ENCODE measurements at regions not wholly inside any gene's neighbourhood (a gene's known extent, or its start where the extent isn't known, plus 50 kb on each side); places are given as distances from the start of the nearest gene placed in this dataset.

DNA sequence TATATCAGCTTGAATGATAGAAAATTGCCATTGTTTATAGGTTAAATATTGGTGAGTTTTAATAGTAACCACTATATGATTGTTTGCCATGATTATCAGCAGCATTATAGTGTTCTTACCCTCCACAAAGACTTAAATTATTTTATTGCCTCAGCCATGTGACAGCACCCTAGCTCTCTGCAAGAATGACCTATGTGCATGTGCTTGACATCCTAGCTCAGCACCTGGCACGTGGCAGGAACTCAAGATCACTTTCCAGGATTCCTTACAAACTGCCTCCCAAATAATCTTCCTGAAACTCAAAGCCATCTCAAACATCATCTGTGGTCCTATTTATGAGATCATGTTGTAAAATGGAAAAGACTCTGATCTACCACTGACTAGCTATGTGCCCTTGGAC is 68.1 kb upstream of the ANKRD30A start:
- TF ChIP-seq YY1 (IDR thresholded peaks at IDR 0.05; ENCODE audit: low read depth) = no peak
- no peak for TF ChIP-seq REST (IDR thresholded peaks at IDR 0.05; ENCODE audit: low read depth)
- TF ChIP-seq TCF12 (IDR thresholded peaks at IDR 0.05; ENCODE audit: low read depth) = no peak
- TF ChIP-seq TAF1 (IDR thresholded peaks at IDR 0.05; ENCODE audit: low read depth) = no peak
- TF ChIP-seq CEBPB (IDR thresholded peaks at IDR 0.05) = no peak
- no peak for TF ChIP-seq TEAD4 (IDR thresholded peaks at IDR 0.05)
- TF ChIP-seq EP300 (IDR thresholded peaks at IDR 0.05; ENCODE audit: borderline replicate concordance) = no peak
- no peak for TF ChIP-seq EGR1 (IDR thresholded peaks at IDR 0.05)
